Keratinocyte (primary cell): ENCODE measurements at regions not wholly inside any gene's neighbourhood (a gene's known extent, or its start where the extent isn't known, plus 50 kb on each side); places are given as distances from the start of the nearest gene placed in this dataset.

Experiments used
- EZH2 ChIP-seq: IDR thresholded peaks from one replicate; pipeline ENCODE4 v1.6.1; 2012; ENCODE audit warnings: inconsistent platforms, mild to moderate bottlenecking, low read length, moderate library complexity
- TF ChIP-seq, protein P1 (sequence below), 3 experiments: IDR thresholded peaks in 1 of 3; conservative IDR thresholded peaks in 1 of 3; optimal IDR thresholded peaks in 1 of 3; 2 replicates in 2 of 3; 3 replicates in 1 of 3; pipeline versions ENCODE3 to v1.5.1; 2011; ENCODE audit warnings: low read length in 3 of 3, mild to moderate bottlenecking in 3 of 3, moderate library complexity in 2 of 3, control low read depth in 1 of 3, inconsistent platforms in 1 of 3; ENCODE audit not compliant: insufficient read depth in 2 of 3; ENCODE audit errors: extremely low read depth in 1 of 3

- TF ChIP-seq, protein P1, sequence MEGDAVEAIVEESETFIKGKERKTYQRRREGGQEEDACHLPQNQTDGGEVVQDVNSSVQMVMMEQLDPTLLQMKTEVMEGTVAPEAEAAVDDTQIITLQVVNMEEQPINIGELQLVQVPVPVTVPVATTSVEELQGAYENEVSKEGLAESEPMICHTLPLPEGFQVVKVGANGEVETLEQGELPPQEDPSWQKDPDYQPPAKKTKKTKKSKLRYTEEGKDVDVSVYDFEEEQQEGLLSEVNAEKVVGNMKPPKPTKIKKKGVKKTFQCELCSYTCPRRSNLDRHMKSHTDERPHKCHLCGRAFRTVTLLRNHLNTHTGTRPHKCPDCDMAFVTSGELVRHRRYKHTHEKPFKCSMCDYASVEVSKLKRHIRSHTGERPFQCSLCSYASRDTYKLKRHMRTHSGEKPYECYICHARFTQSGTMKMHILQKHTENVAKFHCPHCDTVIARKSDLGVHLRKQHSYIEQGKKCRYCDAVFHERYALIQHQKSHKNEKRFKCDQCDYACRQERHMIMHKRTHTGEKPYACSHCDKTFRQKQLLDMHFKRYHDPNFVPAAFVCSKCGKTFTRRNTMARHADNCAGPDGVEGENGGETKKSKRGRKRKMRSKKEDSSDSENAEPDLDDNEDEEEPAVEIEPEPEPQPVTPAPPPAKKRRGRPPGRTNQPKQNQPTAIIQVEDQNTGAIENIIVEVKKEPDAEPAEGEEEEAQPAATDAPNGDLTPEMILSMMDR (optimal IDR thresholded peaks at IDR 0.05 in 1 of 3, IDR thresholded peaks at IDR 0.05 in 1 of 3, conservative IDR thresholded peaks at IDR 0.05 in 1 of 3; ENCODE audit: extremely low read depth in 1 of 3, insufficient read depth in 2 of 3, low read length in 3 of 3): no peak
- TF ChIP-seq EZH2: no peak
These were observed 138.2 kb downstream of the PHETA1 start for GRCh38 chr12:111230649-111231048.
